Endothelial cell of umbilical vein (primary cell): ENCODE measurements at regions not wholly inside any gene's neighbourhood (a gene's known extent, or its start where the extent isn't known, plus 50 kb on each side); places are given as distances from the start of the nearest gene placed in this dataset.

ENCODE experiments used
- BruUV-seq: library from RNA; stranded (reverse); fragments of 400-500 nt; replicated peaks from 2 replicates; lab custom pipeline; 2021; lab: Mats Ljungman, UMichigan
- CTCF ChIA-PET: fragments of 300-600, 350-600 bp; sonication (Branson Sonifier 250); formaldehyde crosslinking; loops from one replicate; lab custom pipeline; 2021; ENCODE audit warnings: antibody characterized with exemption, inconsistent platforms; lab: Charles Lee
- POLR2A ChIA-PET: fragments of 300-600, 350-600 bp; sonication (Branson Sonifier 250); formaldehyde crosslinking; loops from one replicate; lab custom pipeline; 2021; ENCODE audit warnings: antibody characterized with exemption, inconsistent platforms; lab: Charles Lee
- DNase-seq: peaks from one replicate; pipeline ENCODE4 v3.0.0-alpha.2; 2011; ENCODE audit warnings: low read depth, low spot score
- FAIRE-seq: peaks from 2 replicates; lab custom pipeline; 2011; peaks lifted over from hg19 to GRCh38; lab: Jason Lieb, UNC
- H2AFZ ChIP-seq: 2 replicates; pipeline ENCODE4 v1.6.0; 2012; ENCODE audit warnings: low read depth, low read length, control low read depth, inconsistent platforms
- H3K27ac ChIP-seq: 2 replicates; pipeline ENCODE4 v1.5.1; 2011; ENCODE audit warnings: low read depth, mild to moderate bottlenecking, control low read depth, low read length, moderate library complexity; ENCODE audit not compliant: insufficient read depth
- H3K27me3 ChIP-seq, 2 experiments: 2 replicates each; pipeline versions ENCODE4 v1.6.0 to v1.6.1; 2011; ENCODE audit warnings: low read length in 2 of 2, mixed read lengths in 1 of 2; ENCODE audit not compliant: control insufficient read depth in 2 of 2, insufficient read depth in 2 of 2
- H3K36me3 ChIP-seq, 2 experiments: 2 replicates in 1 of 2; 3 replicates in 1 of 2; pipeline ENCODE4 v1.5.1; 2011; ENCODE audit warnings: low read length in 2 of 2, mild to moderate bottlenecking in 1 of 2, moderate library complexity in 1 of 2; ENCODE audit not compliant: control insufficient read depth in 2 of 2, insufficient read depth in 2 of 2; ENCODE audit errors: extremely low read depth in 1 of 2
- H3K4me1 ChIP-seq: 3 replicates; pipeline ENCODE4 v1.5.1; 2011; ENCODE audit warnings: mild to moderate bottlenecking, low read length; ENCODE audit not compliant: control insufficient read depth, insufficient read depth; ENCODE audit errors: extremely low read depth
- H3K4me2 ChIP-seq: 2 replicates; pipeline ENCODE4 v1.6.1; 2011; ENCODE audit warnings: low read length, control low read depth, mixed read lengths; ENCODE audit not compliant: insufficient read depth
- H3K4me3 ChIP-seq, 3 experiments: fragments of 200-600 bp in 1 of 3; sonication (generic), shearing (Covaris generic) in 1 of 3; replicated peaks in 1 of 3; 2 replicates each; pipeline ENCODE4 v1.5.1; 2011 to 2016; ENCODE audit warnings: control low read depth in 3 of 3, low read length in 3 of 3, mild to moderate bottlenecking in 2 of 3, inconsistent platforms in 1 of 3, low read depth in 1 of 3, moderate library complexity in 1 of 3; ENCODE audit not compliant: insufficient read depth in 1 of 3
- H3K79me2 ChIP-seq: 2 replicates; pipeline ENCODE4 v1.6.0; 2012; ENCODE audit warnings: low read length, inconsistent platforms; ENCODE audit not compliant: control insufficient read depth, insufficient read depth
- H3K9ac ChIP-seq: replicated peaks from 2 replicates; pipeline ENCODE3; 2011; ENCODE audit warnings: low read length, control low read depth; ENCODE audit not compliant: insufficient read depth; ENCODE audit errors: extremely low read depth
- H3K9me1 ChIP-seq: replicated peaks from 3 replicates; pipeline ENCODE4 v1.6.0; 2011; ENCODE audit warnings: mild to moderate bottlenecking, low read length; ENCODE audit not compliant: control insufficient read depth, insufficient read depth; ENCODE audit errors: extremely low read depth
- H3K9me3 ChIP-seq: replicated peaks from 2 replicates; pipeline ENCODE4 v1.5.1; 2012; ENCODE audit warnings: low read length, inconsistent platforms; ENCODE audit not compliant: control insufficient read depth, insufficient read depth
- H4K20me1 ChIP-seq: replicated peaks from 2 replicates; pipeline ENCODE3; 2011; ENCODE audit warnings: mild to moderate bottlenecking, low read length; ENCODE audit not compliant: control insufficient read depth, insufficient read depth; ENCODE audit errors: extremely low read depth
- CTCF ChIP-seq, 2 donors: IDR thresholded peaks; 1 replicate in 1 of 2; 2 replicates in 1 of 2; pipeline ENCODE4 v1.5.1; 2011; ENCODE audit warnings: low read length in 2 of 2, mild to moderate bottlenecking in 2 of 2, moderate library complexity in 2 of 2, control low read depth in 1 of 2, inconsistent platforms in 1 of 2, low read depth in 1 of 2; ENCODE audit not compliant: insufficient read depth in 1 of 2; ENCODE audit errors: extremely low read depth in 1 of 2
- EZH2 ChIP-seq: IDR thresholded peaks from 2 replicates; pipeline ENCODE4 v1.6.1; 2012; ENCODE audit warnings: borderline replicate concordance, low read depth, mild to moderate bottlenecking, moderate library complexity, low read length, inconsistent platforms; ENCODE audit not compliant: severe bottlenecking
- FOS ChIP-seq: IDR thresholded peaks from 2 replicates; pipeline ENCODE4 v1.6.1; 2011; ENCODE audit warnings: mild to moderate bottlenecking, low read length, moderate library complexity, borderline replicate concordance; ENCODE audit not compliant: insufficient read depth
- GATA2 ChIP-seq: IDR thresholded peaks from 2 replicates; pipeline ENCODE4 v1.7.0; 2011; ENCODE audit warnings: low read depth, mild to moderate bottlenecking, moderate library complexity, mixed read lengths, low read length; ENCODE audit not compliant: insufficient read length, insufficient read depth
- JUN ChIP-seq: IDR thresholded peaks from 2 replicates; pipeline ENCODE4 v1.6.1; 2011; ENCODE audit warnings: borderline replicate concordance, low read depth; ENCODE audit not compliant: insufficient read length, insufficient read depth
- MAX ChIP-seq: IDR thresholded peaks from 2 replicates; pipeline ENCODE4 v1.6.1; 2011; ENCODE audit not compliant: insufficient read depth, insufficient read length
- MYC ChIP-seq: IDR thresholded peaks from one replicate; pipeline ENCODE4 v1.6.1; 2011; ENCODE audit warnings: mild to moderate bottlenecking, low read depth, low read length
- POLR2A ChIP-seq: IDR thresholded peaks from 2 replicates; pipeline ENCODE4 v1.6.1; 2012; ENCODE audit warnings: low read depth, mild to moderate bottlenecking, control low read depth, low read length
- POLR2AphosphoS5 ChIP-seq: IDR thresholded peaks from 2 replicates; pipeline ENCODE4 v1.6.1; 2012; ENCODE audit warnings: low read depth, mild to moderate bottlenecking, control low read depth, low read length, moderate library complexity; ENCODE audit not compliant: insufficient read depth
- dilution Hi-C: fragments of 300-500 bp; cut with MboI; formaldehyde crosslinking; loops from one replicate; pipeline ENCODE4 v1.15.0; 2019; ENCODE audit warnings: low sequenced_read_pairs; ENCODE audit not compliant: extremely low pct_ligation_motif_present
- intact Hi-C: fragments of 100-400 bp; cut with micrococcal nuclease; formaldehyde crosslinking; loops from one replicate; pipeline ENCODE4 v1.10.0; 2022

- dilution Hi-C loops (no loop called here), intact Hi-C loops (no loop called here)
- H3K9me1 ChIP-seq, result no peaks in the 10 kb centered on the region
- no TSS peak for BruUV-seq
- no peaks in the 10 kb centered on the region for H3K36me3 ChIP-seq
- CTCF ChIA-PET, result no interaction called here
- H3K27me3 ChIP-seq, result no peaks in the 10 kb centered on the region
- FAIRE-seq (no peak), DNase-seq (no peak)
- no peak overlapping the region for H2AFZ ChIP-seq
- peaks cover 4% of the 10 kb centered on the region for H3K9me3 ChIP-seq
- H3K27ac ChIP-seq, result no peak overlapping the region
- POLR2A ChIA-PET, result no interaction called here
- H3K4me2 ChIP-seq, result no peak overlapping the region
- H3K4me3 ChIP-seq, result no peak overlapping the region
- H3K4me1 ChIP-seq, result no peaks in the 10 kb centered on the region
- H3K9ac ChIP-seq, result no peak overlapping the region
- no peaks in the 10 kb centered on the region for H4K20me1 ChIP-seq
- H3K79me2 ChIP-seq, result no peaks in the 10 kb centered on the region
- no peak for TF ChIP-seq POLR2A
- TF ChIP-seq POLR2AphosphoS5, result no peak
- no peak for TF ChIP-seq GATA2
- no peak for TF ChIP-seq FOS
- no peak for TF ChIP-seq MYC
- TF ChIP-seq JUN, result no peak
- TF ChIP-seq MAX, result no peak
- TF ChIP-seq CTCF (IDR thresholded peaks at IDR 0.05; ENCODE audit: extremely low read depth in 1 of 2, insufficient read depth in 1 of 2, low read depth in 1 of 2, low read length in 2 of 2), result no peak
- TF ChIP-seq EZH2, result no peak
Observed at GRCh38 chr19:32058131-32058530, 287.3 kb upstream of the ZNF507 start.
